CD4-positive, alpha-beta T cell treated with Interleukin-15 for 1 hour (primary cell): ENCODE measurements at regions not wholly inside any gene's neighbourhood (a gene's known extent, or its start where the extent isn't known, plus 50 kb on each side); places are given as distances from the start of the nearest gene placed in this dataset.
"Not testable (repeated sequence)": the region's sequence is repeated elsewhere in the genome, so short reads cannot be mapped to it uniquely, and the experiment has no call there.

Source experiments
- DNase-seq: peaks from one replicate; pipeline ENCODE4 v3.0.0-alpha.2; 2020

DNA sequence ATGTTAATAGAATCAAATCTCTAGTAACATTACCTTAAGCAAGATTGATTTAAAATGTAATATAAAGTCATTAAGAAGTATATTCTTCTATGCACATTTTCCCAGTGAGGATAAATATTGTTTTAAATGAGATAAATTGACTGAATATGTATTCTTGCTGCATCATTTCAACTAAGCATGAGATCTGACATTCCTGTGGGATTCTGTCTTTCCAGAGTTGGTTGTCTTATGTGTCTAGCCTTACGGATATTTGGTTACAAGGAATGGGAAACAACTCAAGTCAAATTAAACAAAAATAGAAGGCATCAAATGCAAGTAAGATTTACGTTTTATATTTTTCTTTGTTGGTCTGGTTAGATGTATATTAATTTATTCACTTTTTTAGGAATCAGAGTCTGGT, 287.5 kb downstream of the PTGER3 start:
- DNase-seq = no peak

DNA sequence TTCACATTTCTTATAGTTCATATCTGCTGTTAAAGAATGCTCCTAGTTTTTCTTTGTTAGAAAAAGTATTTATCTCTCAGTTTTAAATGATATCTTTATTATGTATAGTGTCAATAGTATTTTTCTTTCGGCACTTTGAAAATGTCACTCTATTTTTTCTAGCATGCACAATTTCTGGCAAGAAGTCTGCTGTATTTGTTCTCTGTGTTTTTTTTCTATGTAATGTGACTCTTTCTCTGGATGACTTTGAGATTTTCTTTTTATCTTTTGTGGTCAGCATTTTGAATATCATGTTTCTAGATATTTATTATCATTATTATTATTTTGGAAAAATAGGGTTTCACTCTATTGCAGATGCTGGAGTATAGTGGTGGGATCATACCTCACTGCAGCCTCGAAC, 285.2 kb downstream of the PTGER3 start:
- no peak for DNase-seq

GRCh38 chr1:70764747-70765146, 282.9 kb downstream of the PTGER3 start:
- DNase-seq = no peak

- no peak for DNase-seq
Measured at GRCh38 chr1:70767377-70767776, 280.2 kb downstream of the PTGER3 start.

DNA sequence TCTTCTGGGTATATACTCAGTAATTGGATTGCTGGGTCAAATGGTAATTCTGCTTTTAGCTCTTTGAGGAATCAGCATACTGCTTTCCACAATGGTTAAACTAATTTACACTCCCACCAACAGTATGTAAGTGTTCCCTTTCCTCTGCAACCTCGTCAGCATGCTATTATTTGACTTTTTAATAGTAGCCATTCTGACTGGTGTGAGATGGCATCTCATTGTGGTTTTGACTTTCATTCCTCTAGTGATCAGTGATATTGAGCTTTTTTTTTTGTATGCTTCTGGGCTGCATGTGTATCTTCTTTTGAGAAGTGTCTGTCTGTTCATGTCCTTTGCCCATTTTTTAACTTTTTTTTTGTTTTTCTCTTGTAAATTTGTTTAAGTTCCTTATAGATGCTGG, 279.4 kb downstream of the PTGER3 start:
- DNase-seq = no peak

DNA sequence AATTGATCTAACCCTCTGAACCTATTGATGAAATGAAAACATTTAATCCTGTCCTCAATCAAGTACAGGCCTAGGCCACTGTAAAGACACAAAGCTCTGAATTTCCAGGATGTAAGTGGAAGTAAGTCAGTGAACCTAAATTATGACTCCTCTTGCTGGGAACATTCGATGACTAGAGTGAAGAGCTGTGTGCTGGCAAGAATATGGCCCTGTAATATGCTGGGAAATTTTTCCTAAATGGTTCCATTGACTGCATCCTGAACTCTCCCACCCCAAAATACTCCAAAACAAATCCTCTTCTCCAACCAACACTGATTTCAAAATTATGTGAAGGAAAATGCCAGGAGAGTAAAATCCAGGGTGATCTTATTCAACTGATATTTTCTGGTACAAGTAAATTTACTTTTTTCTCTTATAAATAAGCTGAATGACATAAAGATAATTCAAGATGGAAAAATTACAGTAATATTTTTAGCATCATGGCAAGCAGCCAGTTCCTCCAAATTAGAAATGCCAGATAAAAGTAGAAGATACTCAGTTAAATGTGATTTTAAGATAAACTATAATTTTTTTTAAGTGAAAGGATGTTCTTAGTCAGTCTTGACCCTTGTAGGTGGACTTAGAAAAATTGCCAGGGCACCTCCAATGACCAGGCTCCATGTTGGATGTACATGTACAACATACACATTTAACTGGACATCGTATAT, 269.4 kb downstream of the PTGER3 start:
- no peak for DNase-seq

DNA sequence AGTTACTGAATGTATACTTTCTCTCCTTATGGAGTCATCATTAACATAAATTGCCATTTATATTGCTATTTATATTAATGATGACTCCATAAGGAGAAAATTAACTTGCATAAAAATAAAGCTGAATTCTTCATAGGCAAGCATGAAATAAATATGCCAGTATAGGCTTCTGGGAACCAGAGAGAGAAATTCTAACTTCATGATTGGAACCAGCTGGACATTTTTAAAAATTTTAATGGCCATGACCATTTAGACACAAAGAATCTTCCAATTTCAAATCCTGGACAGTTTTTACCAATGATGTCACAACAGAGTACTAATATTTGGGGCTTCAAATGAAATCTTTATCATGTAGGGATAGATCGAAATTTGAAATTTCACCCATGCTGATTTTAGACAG, 268.7 kb downstream of the PTGER3 start:
- no peak for DNase-seq

GRCh38 chr1:70779571-70779970, 268.0 kb downstream of the PTGER3 start:
- DNase-seq = no peak

- DNase-seq = no peak
Measured at GRCh38 chr1:70785287-70785686, 262.3 kb downstream of the PTGER3 start.

GRCh38 chr1:70790232-70790923, 257.2 kb downstream of the PTGER3 start:
- DNase-seq = no peak

- DNase-seq = not testable (repeated sequence)
Measured at GRCh38 chr1:70795064-70795463, 252.6 kb downstream of the PTGER3 start.

GRCh38 chr1:70796298-70796697, 251.3 kb downstream of the PTGER3 start:
- not testable (repeated sequence) for DNase-seq

- DNase-seq = not testable (repeated sequence)
Measured at GRCh38 chr1:70802625-70803024, 245.0 kb downstream of the PTGER3 start.

GRCh38 chr1:70805641-70806040, 242.0 kb downstream of the PTGER3 start:
- DNase-seq = no peak

DNA sequence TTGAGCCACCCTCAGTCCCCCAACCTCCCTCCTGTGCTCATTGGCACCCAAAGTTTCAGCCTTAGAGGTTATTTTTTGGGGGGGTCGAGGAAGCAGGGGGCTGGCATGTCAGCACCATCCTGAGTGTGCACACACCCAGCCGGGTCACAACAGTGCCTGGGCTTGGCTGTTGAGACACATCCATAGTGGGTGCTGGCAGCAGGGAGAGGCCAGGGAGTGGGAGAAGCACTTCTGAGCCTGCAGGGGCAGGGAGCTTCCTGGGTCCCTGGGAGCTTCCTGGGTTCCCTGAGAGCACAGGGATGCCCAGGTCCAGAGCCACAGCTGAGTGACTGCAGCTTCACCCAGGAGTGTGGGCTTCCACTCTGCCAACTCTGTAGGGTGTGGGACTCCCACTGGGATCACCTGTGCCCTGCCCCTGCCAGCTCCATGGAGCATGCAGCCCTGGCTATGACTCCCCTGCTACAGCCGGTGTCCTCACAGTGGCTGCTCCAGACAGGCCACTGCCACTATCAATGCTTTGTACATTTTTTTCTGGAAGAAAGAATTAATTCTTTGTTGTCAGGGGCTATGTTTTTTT, 240.4 kb downstream of the PTGER3 start:
- DNase-seq = no peak

DNA sequence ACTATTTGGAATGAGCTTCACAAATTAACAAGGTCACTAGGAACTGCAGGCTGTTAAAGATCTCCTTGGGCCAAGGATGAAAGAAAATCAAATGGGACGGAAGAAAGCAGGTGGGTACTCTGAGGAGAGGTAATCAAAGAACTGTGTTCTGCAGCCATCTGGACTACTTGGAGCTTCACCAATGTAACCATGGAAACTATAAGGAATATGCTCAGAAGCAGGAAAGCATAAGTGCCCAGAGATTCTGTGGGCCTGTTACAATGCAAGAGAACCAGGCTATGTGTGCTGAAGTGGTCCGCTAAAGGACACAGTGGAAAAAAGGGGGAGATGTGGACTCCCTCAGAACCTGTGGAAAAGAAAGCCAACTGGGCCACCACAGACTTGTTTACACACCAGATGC, 238.5 kb downstream of the PTGER3 start:
- no peak for DNase-seq

DNA sequence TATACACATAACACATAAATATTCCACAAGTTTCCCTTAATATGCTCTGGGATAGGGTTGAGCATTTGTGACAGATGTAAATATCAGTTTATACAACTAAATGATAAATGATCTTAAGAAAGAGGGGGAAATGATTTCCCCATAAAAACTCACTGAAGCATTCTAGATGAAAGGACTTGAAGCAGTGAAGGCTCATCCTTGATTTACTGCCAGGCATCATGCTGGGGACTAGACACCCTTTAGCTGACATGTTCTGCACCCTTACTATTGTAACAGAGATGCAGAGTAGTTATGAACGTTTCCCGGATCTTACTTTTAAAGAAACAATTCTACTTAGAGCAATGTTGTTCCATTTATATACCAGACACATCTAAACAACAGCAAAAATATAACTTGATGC, 235.8 kb downstream of the PTGER3 start:
- no peak for DNase-seq

GRCh38 chr1:70812442-70813109, 235.0 kb downstream of the PTGER3 start:
- no peak for DNase-seq

- no peak for DNase-seq
Measured at GRCh38 chr1:70818401-70818800, 229.2 kb downstream of the PTGER3 start.

DNA sequence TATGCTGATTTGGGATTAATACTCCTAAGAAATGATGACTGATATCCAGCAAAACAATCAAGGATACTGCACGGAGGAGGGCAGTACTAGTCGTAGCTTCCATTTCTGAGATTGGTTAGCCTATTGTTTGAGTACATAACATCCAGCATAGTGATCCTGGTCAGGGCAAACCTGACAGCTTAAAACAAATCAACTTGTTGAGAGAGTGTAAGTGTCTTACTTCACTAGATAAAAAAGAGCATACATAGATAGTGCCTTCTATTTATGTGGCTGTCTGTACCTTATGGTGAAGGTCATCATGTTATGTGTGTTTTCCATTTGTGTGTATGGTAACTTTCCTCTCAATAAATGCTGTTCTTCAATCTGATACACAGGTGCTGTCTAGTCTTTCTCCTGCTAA, 228.4 kb downstream of the PTGER3 start:
- DNase-seq = no peak

GRCh38 chr1:70819785-70820184, 227.8 kb downstream of the PTGER3 start:
- DNase-seq = no peak

DNA sequence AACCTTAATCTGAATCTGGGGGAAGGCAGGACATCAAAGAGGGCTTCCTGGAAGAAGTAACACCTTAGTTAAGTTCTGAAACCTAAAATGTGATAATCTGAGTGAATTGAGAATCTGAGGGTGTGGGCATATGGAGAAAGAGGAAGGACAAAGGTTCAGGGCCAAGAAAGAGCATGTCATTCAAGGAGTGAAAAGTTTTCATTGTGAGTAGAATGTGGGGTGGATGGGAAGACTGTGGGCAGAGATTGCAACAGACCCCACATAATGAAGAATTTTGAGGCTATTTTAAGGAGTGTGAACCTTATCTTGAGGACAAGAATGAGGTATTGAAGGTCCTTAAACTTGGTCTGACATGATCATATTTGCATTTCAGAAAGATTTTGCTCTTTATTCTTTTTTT, 227.2 kb downstream of the PTGER3 start:
- DNase-seq = no peak

DNA sequence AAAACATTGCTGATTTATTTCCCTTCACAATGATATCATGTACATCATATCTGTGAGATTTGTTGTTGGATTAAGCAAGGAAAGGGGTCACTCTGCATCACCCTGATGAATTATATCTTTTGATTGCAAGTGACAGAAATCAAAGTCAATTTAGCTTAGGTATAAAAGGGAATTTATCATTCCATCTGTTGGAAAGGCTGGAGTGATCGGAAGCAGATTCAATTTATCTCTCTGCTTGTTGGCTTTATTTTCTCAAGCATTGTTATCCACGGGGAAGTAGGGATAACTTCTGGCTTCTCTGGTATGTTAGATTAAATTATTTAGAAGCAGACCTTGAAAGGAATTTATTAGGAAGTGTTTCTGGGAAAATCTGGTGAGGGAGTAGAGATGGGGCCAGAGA, 226.6 kb downstream of the PTGER3 start:
- DNase-seq = no peak

DNA sequence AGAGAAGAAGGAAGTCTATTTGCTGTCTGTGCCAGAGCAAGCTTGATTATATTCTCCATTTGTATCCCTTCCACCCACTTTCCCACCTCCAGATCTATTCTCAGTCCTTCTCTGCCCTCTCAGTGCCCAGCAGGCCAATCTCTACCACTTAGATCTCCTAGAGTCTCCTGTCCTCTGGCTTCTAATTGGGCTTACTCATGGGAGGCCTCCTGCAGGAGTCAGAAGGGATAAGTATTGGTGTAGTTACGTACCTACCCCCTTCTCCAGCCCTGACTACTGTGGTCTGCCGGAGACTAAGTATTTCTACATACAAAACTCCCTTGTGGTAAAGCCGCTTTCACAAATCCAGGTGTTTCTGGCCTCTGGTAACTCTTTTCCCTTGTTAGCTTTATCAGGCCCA, 221.2 kb downstream of the PTGER3 start:
- DNase-seq = no peak
